Loucy (cell line): ENCODE measurements at regions not wholly inside any gene's neighbourhood (a gene's known extent, or its start where the extent isn't known, plus 50 kb on each side); places are given as distances from the start of the nearest gene placed in this dataset.

Source experiments
- H2AFZ ChIP-seq: fragments of 200-600 bp; sonication (generic); 2 replicates; pipeline ENCODE4 v1.6.0; 2016; ENCODE audit warnings: antibody characterized with exemption, mild to moderate bottlenecking, low read length, moderate library complexity
- H3F3A ChIP-seq: fragments of 200-600 bp; 2 replicates; pipeline ENCODE4 v1.6.0; 2016; ENCODE audit warnings: antibody characterized with exemption, low read depth, mild to moderate bottlenecking
- H3K27me3 ChIP-seq: fragments of 200-600 bp; sonication (generic); 2 replicates; pipeline ENCODE4 v1.6.1; 2014; ENCODE audit warnings: low read length, mild to moderate bottlenecking; ENCODE audit not compliant: insufficient read depth, poor library complexity, severe bottlenecking
- H3K36me3 ChIP-seq: fragments of 200-600 bp; sonication (generic); 2 replicates; pipeline ENCODE4 v1.6.1; 2016; ENCODE audit warnings: low read length; ENCODE audit not compliant: insufficient read depth
- H3K4me1 ChIP-seq: fragments of 200-600 bp; sonication (generic); 2 replicates; pipeline ENCODE4 v1.5.1; 2014; ENCODE audit warnings: low read length, mild to moderate bottlenecking; ENCODE audit not compliant: insufficient read depth, poor library complexity, severe bottlenecking
- H3K4me2 ChIP-seq: fragments of 200-600 bp; sonication (generic); 2 replicates; pipeline ENCODE4 v1.6.0; 2014; ENCODE audit warnings: antibody characterized with exemption, low read length, low read depth, mild to moderate bottlenecking; ENCODE audit not compliant: poor library complexity, severe bottlenecking
- H3K4me3 ChIP-seq: fragments of 200-600 bp; sonication (generic); 2 replicates; pipeline ENCODE4 v1.5.1; 2014; ENCODE audit warnings: low read length, mild to moderate bottlenecking, mixed read lengths; ENCODE audit not compliant: poor library complexity, severe bottlenecking
- H3K79me2 ChIP-seq: fragments of 200-600 bp; sonication (generic); 2 replicates; pipeline ENCODE4 v1.6.1; 2014; ENCODE audit warnings: low read length; ENCODE audit not compliant: insufficient read depth
- H3K9ac ChIP-seq: fragments of 200-600 bp; sonication (generic); 2 replicates; pipeline ENCODE4 v1.6.0; 2014; ENCODE audit warnings: mild to moderate bottlenecking, low read depth, low read length, moderate library complexity; ENCODE audit not compliant: poor library complexity, severe bottlenecking
- H3K9me2 ChIP-seq: fragments of 200-600 bp; sonication (generic); replicated peaks from 2 replicates; pipeline ENCODE4 v1.6.1; 2016; ENCODE audit warnings: low read depth, low read length, mixed read lengths
- H3K9me3 ChIP-seq: fragments of 200-600 bp; sonication (generic); 2 replicates; pipeline ENCODE4 v1.6.1; 2014; ENCODE audit warnings: mild to moderate bottlenecking, antibody characterized with exemption, low read length, low read depth; ENCODE audit not compliant: insufficient read depth
- H4K20me1 ChIP-seq: fragments of 200-600 bp; sonication (generic); 2 replicates; pipeline ENCODE4 v1.6.0; 2014; ENCODE audit warnings: antibody characterized with exemption, low read length, mild to moderate bottlenecking; ENCODE audit not compliant: insufficient read depth, poor library complexity, severe bottlenecking
- EZH2phosphoT487 ChIP-seq: fragments of 200-600 bp; IDR thresholded peaks from 2 replicates; pipeline ENCODE4 v1.6.1; 2018; ENCODE audit warnings: antibody characterized with exemption, mild to moderate bottlenecking, moderate library complexity, borderline replicate concordance
- TF ChIP-seq, protein P1 (sequence below): fragments of 200-600 bp; sonication (generic); conservative IDR thresholded peaks from 2 replicates; pipeline ENCODE4 v1.5.1; 2014; ENCODE audit warnings: mild to moderate bottlenecking, antibody characterized with exemption, low read length

DNA sequence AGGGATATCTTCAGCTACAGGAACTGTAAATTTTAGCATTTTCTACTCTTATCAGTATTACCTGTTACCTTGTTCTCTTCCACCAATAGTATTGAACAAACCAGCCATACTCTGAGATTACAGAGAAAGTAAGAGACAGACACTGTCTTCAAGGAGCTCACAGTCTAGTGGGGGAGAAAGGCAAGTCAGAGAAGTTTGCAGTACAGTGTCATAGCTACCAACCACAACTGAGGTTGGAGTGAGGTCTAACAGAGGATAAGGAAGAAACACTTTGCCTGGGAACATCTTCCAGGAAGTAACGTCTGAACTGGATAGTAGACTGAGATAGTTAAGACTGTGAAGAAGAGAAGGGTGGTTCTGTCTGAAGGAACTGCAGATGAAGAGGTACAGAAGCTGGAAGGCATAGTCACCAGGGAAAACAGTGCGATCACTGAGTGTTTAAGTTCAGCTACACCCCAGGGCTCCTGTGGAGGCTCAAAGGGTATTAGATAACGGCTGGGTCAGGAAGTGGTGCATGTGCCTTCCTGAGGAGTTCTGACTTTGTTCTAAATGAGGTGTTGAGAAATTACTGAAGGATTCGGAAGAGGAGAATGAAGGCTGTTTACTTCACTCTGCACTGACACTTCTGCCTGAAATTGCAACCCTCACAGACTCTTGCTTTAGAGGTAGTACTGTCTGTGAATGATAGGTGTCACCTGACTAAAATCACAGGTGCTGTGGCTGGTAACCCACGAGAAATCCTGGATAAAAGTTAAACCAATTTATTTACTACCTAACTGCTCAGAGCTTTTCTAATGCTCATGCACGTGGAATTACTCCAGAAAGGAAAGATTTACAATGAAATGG is 841.6 kb downstream of the MAT2B start:
- Histone ChIP-seq H3K4me2 (no peak overlapping the region), H4K20me1 (no peaks in the 10 kb centered on the region), H3K4me1 (no peaks in the 10 kb centered on the region), H3F3A (no peaks in the 10 kb centered on the region), H3K9me3 (no peaks in the 10 kb centered on the region), H3K9ac (no peak overlapping the region), H3K79me2 (no peaks in the 10 kb centered on the region), H3K36me3 (no peaks in the 10 kb centered on the region), H3K9me2 (no peaks in the 10 kb centered on the region), H3K4me3 (no peak overlapping the region), H3K27me3 (no peaks in the 10 kb centered on the region), H2AFZ (no peak overlapping the region)
- no peak for TF ChIP-seq EZH2phosphoT487
- TF ChIP-seq, protein P1, sequence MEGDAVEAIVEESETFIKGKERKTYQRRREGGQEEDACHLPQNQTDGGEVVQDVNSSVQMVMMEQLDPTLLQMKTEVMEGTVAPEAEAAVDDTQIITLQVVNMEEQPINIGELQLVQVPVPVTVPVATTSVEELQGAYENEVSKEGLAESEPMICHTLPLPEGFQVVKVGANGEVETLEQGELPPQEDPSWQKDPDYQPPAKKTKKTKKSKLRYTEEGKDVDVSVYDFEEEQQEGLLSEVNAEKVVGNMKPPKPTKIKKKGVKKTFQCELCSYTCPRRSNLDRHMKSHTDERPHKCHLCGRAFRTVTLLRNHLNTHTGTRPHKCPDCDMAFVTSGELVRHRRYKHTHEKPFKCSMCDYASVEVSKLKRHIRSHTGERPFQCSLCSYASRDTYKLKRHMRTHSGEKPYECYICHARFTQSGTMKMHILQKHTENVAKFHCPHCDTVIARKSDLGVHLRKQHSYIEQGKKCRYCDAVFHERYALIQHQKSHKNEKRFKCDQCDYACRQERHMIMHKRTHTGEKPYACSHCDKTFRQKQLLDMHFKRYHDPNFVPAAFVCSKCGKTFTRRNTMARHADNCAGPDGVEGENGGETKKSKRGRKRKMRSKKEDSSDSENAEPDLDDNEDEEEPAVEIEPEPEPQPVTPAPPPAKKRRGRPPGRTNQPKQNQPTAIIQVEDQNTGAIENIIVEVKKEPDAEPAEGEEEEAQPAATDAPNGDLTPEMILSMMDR = no peak

DNA sequence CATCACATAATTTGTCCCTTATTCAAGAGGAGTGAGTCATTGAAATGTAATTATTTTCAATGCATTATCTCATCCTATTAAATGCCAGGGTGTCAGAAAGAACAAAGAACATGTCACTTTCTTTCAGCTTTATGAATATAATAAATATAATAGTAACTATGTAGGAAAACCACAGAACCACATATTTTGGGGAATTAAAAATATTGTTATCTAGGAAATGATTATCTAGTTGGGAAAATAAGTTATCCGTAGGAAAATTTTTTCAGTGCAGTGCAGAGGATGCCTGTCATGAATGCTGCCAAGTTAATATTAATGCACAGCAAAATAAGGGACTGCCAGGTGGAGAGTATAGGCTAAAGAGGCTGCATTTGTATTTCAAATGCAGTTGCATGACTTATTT is 844.8 kb downstream of the MAT2B start:
- H3K4me3 ChIP-seq = no peak overlapping the region
- H3F3A ChIP-seq = no peaks in the 10 kb centered on the region
- no peaks in the 10 kb centered on the region for H3K27me3 ChIP-seq
- no peaks in the 10 kb centered on the region for H3K9me2 ChIP-seq
- no peak overlapping the region for H2AFZ ChIP-seq
- no peaks in the 10 kb centered on the region for H3K4me1 ChIP-seq
- TF ChIP-seq, protein P1 = no peak
- no peak for TF ChIP-seq EZH2phosphoT487
- no peak overlapping the region for H3K4me2 ChIP-seq
- H3K79me2 ChIP-seq = no peaks in the 10 kb centered on the region
- H3K36me3 ChIP-seq = no peaks in the 10 kb centered on the region
- no peak overlapping the region for H3K9ac ChIP-seq
- H3K9me3 ChIP-seq = no peaks in the 10 kb centered on the region
- no peaks in the 10 kb centered on the region for H4K20me1 ChIP-seq

DNA sequence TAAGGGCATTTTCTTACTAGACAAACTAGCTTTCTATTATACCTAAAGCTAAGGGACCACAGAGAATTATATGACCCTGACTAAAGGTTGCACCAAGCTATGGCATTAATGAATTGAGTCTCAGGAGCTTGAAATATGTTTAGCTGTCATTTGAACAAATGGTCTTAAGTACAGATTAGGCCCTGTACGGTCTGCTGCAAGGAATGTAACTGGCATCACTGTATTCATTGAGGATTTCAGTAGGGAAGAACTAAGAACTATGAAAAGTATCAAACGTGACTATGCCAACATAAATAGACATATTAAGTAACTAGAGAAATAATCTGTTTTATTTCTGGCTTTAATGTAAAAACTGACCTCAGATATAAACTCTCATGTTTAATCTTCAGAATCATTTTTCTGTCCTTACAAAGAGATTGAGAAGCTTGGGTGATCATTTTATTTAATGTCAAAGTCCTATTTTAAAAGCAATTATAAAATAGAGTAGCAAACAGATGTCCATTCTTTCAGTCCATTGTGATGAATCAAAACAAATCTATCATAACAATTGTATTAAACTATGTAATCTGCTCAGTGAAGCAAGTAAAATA is 845.9 kb downstream of the MAT2B start:
- H3K4me3 ChIP-seq = no peak overlapping the region
- H3K4me1 ChIP-seq = no peaks in the 10 kb centered on the region
- H3K9me2 ChIP-seq = no peaks in the 10 kb centered on the region
- no peak overlapping the region for H2AFZ ChIP-seq
- TF ChIP-seq EZH2phosphoT487 = no peak
- TF ChIP-seq, protein P1 = no peak
- no peaks in the 10 kb centered on the region for H4K20me1 ChIP-seq
- H3K9me3 ChIP-seq = no peaks in the 10 kb centered on the region
- H3F3A ChIP-seq = no peaks in the 10 kb centered on the region
- H3K36me3 ChIP-seq = no peaks in the 10 kb centered on the region
- no peaks in the 10 kb centered on the region for H3K27me3 ChIP-seq
- H3K9ac ChIP-seq = no peak overlapping the region
- H3K4me2 ChIP-seq = no peak overlapping the region
- H3K79me2 ChIP-seq = no peaks in the 10 kb centered on the region
